ENCODE measurements at regions not wholly inside any gene's neighbourhood (a gene's known extent, or its start where the extent isn't known, plus 50 kb on each side); places are given as distances from the start of the nearest gene placed in this dataset.

DNA sequence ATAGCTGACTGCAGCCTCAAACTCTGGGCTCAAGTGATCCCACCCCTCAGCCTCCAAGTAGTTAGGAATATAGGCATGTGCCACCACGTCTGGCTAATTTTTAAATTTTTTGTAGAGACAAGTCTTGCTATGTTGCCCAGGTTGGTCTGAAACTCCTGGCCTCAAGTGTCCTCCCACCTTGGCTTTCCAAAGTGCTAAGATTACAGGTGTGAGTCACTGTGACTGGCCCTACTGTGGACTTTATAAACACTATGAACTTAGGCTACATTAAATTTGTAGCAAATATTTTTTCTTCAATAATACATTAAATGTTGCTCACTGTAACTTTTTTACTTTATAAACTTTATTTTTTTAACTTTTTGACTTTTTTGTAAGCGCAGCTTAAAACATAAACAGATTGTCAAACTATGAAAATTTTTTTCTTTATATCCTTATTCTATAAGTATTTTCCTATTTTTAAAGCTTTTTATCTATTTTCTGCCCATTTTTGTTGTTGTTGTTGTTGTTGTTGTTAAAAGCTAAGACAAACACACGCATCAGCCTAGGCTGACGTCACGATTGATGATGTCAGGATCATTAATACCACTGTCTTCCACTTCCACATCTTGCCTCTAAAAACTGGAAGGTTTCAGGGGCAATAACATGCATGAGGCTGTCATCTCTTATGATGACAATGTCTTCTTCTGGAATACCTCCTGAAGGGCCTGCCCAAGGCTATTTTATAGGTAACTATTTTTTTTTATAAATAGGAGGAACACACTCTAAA, 204.2 kb downstream of the KLF5 start:
- Mint-ChIP-seq H3K36me3 (peaks cover 0 to 1% of the 10 kb centered on the region in 2 donors), H3K4me1 (peaks cover 27% of the 10 kb centered on the region), H3K4me3 (no peak overlapping the region), H3K9me3 (peaks cover 0 to 4% (median 2%) of the 10 kb centered on the region in 7 donors), H3K27ac (peak overlapping the region in 1 of 7 donors; percentile 45), H3K27me3 (ENCODE audit: low read depth in 3 of 3) (no peaks in the 10 kb centered on the region)
- Histone ChIP-seq H3K4me1 (ENCODE audit: control insufficient read depth in 1 of 2, insufficient read depth in 2 of 2, low read length in 2 of 2) (peaks cover 18% of the 10 kb centered on the region in 2 donors), H3K79me2 (ENCODE audit: insufficient read depth, low read length) (no peaks in the 10 kb centered on the region), H3K4me3 (replicated peaks in 1 of 3; ENCODE audit: low read depth in 2 of 3, low read length in 3 of 3) (no peak overlapping the region), H3K27ac (ENCODE audit: low read depth in 1 of 2, low read length in 2 of 2) (no peak overlapping the region), H3K27me3 (ENCODE audit: control insufficient read depth in 2 of 2, insufficient read depth in 2 of 2, low read length in 2 of 2) (no peaks in the 10 kb centered on the region), H3K9ac (ENCODE audit: insufficient read depth, low read length, poor library complexity, severe bottlenecking) (no peak overlapping the region), H4K20me1 (ENCODE audit: insufficient read depth, low read length) (no peaks in the 10 kb centered on the region), H3K36me3 (replicated peaks in 1 of 2; ENCODE audit: control insufficient read depth in 1 of 2, insufficient read depth in 2 of 2, low read length in 2 of 2) (no peaks in the 10 kb centered on the region), H2AFZ (ENCODE audit: insufficient read depth, low read depth, low read length, poor library complexity, severe bottlenecking) (no peak overlapping the region), H3K4me2 (replicated peaks; ENCODE audit: extremely low read depth, low read length, poor library complexity, severe bottlenecking) (no peak overlapping the region), H3K9me3 (replicated peaks in 1 of 2; ENCODE audit: control insufficient read depth in 1 of 2, insufficient read depth in 1 of 2, low read length in 2 of 2) (no peaks in the 10 kb centered on the region)
- 100% methylated on average over 1 of the region's 5 CpGs for WGBS (ENCODE audit: insufficient coverage)
- intact Hi-C loops (cut with micrococcal nuclease): no loop called here
- TF ChIP-seq, protein P1, sequence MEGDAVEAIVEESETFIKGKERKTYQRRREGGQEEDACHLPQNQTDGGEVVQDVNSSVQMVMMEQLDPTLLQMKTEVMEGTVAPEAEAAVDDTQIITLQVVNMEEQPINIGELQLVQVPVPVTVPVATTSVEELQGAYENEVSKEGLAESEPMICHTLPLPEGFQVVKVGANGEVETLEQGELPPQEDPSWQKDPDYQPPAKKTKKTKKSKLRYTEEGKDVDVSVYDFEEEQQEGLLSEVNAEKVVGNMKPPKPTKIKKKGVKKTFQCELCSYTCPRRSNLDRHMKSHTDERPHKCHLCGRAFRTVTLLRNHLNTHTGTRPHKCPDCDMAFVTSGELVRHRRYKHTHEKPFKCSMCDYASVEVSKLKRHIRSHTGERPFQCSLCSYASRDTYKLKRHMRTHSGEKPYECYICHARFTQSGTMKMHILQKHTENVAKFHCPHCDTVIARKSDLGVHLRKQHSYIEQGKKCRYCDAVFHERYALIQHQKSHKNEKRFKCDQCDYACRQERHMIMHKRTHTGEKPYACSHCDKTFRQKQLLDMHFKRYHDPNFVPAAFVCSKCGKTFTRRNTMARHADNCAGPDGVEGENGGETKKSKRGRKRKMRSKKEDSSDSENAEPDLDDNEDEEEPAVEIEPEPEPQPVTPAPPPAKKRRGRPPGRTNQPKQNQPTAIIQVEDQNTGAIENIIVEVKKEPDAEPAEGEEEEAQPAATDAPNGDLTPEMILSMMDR (IDR thresholded peaks at IDR 0.05): no peak
- no peak for DNase-seq

DNA sequence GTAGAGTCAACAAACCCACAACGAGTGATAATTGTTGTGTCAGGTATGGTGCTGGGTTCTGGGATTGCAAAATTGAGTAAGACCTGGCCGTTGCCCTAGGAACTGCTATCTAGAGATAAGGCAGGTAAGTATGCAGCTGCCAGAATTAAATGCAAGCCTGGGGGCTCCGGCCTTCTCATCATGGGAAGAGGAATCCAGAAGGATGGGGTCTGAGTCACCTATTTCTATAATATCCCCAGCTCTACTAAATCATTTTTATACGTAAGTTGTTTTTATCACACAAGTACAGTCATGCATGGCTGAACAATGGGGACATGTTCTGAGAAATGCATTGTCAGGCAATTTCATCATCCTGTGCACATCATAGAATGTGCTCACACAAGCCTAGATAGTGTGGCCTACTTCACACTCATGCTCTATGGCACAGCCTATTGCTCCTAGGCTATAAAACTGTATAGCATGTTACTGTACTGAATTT, 203.0 kb downstream of the KLF5 start:
- intact Hi-C loops (cut with micrococcal nuclease): no loop called here
- 94% methylated on average over 2 of the region's 4 CpGs for WGBS (ENCODE audit: insufficient coverage)

More for the DNA sequence above, 203.0 kb downstream of the KLF5 start:
- Histone ChIP-seq H3K27me3 (ENCODE audit: control insufficient read depth in 2 of 2, insufficient read depth in 2 of 2, low read length in 2 of 2) (no peaks in the 10 kb centered on the region), H2AFZ (ENCODE audit: insufficient read depth, low read depth, low read length, poor library complexity, severe bottlenecking) (no peak overlapping the region), H3K9me3 (replicated peaks in 1 of 2; ENCODE audit: control insufficient read depth in 1 of 2, insufficient read depth in 1 of 2, low read length in 2 of 2) (no peaks in the 10 kb centered on the region), H4K20me1 (ENCODE audit: insufficient read depth, low read length) (no peaks in the 10 kb centered on the region), H3K79me2 (ENCODE audit: insufficient read depth, low read length) (no peaks in the 10 kb centered on the region), H3K4me1 (ENCODE audit: control insufficient read depth in 1 of 2, insufficient read depth in 2 of 2, low read length in 2 of 2) (peaks cover 27 to 31% of the 10 kb centered on the region in 2 donors), H3K4me2 (replicated peaks; ENCODE audit: extremely low read depth, low read length, poor library complexity, severe bottlenecking) (no peak overlapping the region), H3K9ac (ENCODE audit: insufficient read depth, low read length, poor library complexity, severe bottlenecking) (no peak overlapping the region), H3K36me3 (replicated peaks in 1 of 2; ENCODE audit: control insufficient read depth in 1 of 2, insufficient read depth in 2 of 2, low read length in 2 of 2) (no peaks in the 10 kb centered on the region), H3K27ac (ENCODE audit: low read depth in 1 of 2, low read length in 2 of 2) (no peak overlapping the region), H3K4me3 (replicated peaks in 1 of 3; ENCODE audit: low read depth in 2 of 3, low read length in 3 of 3) (no peak overlapping the region)
- peaks cover 39% of the 10 kb centered on the region for H3K4me1 Mint-ChIP-seq
- peaks cover 0 to 5% of the 10 kb centered on the region in 2 donors for H3K36me3 Mint-ChIP-seq
- peaks cover 0 to 6% (median 2%) of the 10 kb centered on the region in 7 donors for H3K9me3 Mint-ChIP-seq
- no peaks in the 10 kb centered on the region for H3K27me3 Mint-ChIP-seq (ENCODE audit: low read depth in 3 of 3)
- H3K27ac Mint-ChIP-seq: peak overlapping the region in 1 of 7 donors; percentile 25
- H3K4me3 Mint-ChIP-seq: no peak overlapping the region
- no peak for DNase-seq
- TF ChIP-seq, protein P1 (IDR thresholded peaks at IDR 0.05): no peak

Measured in CD14-positive monocyte (primary cell).